Type B pancreatic cell (in vitro differentiated cells): ENCODE measurements at regions not wholly inside any gene's neighbourhood (a gene's known extent, or its start where the extent isn't known, plus 50 kb on each side); places are given as distances from the start of the nearest gene placed in this dataset.
"Not testable (repeated sequence)": the region's sequence is repeated elsewhere in the genome, so short reads cannot be mapped to it uniquely, and the experiment has no call there.

Source experiments
- DNase-seq: peaks from one replicate; pipeline ENCODE4 v3.0.0; 2021; ENCODE audit warnings: mixed read lengths; ENCODE audit not compliant: unreplicated experiment; ENCODE audit errors: extremely low spot score
- H3K27ac Mint-ChIP-seq: 2 replicates; pipeline ENCODE4 v1.8.0; 2021; ENCODE audit warnings: mild to moderate bottlenecking, mixed read lengths
- H3K27me3 Mint-ChIP-seq: 2 replicates; pipeline ENCODE4 v1.8.0; 2021; ENCODE audit warnings: mixed read lengths
- H3K36me3 Mint-ChIP-seq: 2 replicates; pipeline ENCODE4 v1.8.0; 2021; ENCODE audit warnings: mixed read lengths
- H3K4me1 Mint-ChIP-seq: one replicate; pipeline ENCODE4 v1.8.0; 2021; ENCODE audit warnings: mixed read lengths; ENCODE audit not compliant: unreplicated experiment
- H3K4me3 Mint-ChIP-seq: 2 replicates; pipeline ENCODE4 v1.8.0; 2021; ENCODE audit warnings: mild to moderate bottlenecking, mixed read lengths
- H3K9me3 Mint-ChIP-seq: 2 replicates; pipeline ENCODE4 v1.8.0; 2021; ENCODE audit warnings: mixed read lengths
- TF ChIP-seq, protein P1 (sequence below): fragments of 200-600 bp; sonication (generic); conservative IDR thresholded peaks from 2 replicates; pipeline ENCODE4 v1.5.0; 2021; ENCODE audit warnings: antibody characterized with exemption, mild to moderate bottlenecking

DNA sequence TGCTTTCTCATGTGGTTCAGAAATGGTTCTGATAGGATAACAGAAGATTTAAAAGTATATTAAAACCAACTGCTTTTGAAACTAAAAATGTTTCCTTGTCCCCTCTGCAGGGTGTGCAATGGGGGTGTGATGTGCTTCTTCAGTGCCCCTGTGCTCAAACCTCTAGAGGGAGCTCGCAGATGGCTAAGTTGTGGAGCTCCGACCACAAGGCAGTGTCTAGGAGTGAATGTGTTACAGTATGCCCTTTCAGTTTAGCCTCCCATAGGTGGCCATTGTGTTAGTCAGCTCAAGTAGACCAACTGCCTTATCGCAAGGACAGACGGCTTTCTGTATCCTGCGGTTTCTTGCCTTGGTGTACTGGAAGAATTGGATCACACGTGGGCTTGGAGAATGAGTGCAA is 130.5 kb downstream of the TENT5D start:
- no peak overlapping the region for H3K4me3 Mint-ChIP-seq
- TF ChIP-seq, protein P1, sequence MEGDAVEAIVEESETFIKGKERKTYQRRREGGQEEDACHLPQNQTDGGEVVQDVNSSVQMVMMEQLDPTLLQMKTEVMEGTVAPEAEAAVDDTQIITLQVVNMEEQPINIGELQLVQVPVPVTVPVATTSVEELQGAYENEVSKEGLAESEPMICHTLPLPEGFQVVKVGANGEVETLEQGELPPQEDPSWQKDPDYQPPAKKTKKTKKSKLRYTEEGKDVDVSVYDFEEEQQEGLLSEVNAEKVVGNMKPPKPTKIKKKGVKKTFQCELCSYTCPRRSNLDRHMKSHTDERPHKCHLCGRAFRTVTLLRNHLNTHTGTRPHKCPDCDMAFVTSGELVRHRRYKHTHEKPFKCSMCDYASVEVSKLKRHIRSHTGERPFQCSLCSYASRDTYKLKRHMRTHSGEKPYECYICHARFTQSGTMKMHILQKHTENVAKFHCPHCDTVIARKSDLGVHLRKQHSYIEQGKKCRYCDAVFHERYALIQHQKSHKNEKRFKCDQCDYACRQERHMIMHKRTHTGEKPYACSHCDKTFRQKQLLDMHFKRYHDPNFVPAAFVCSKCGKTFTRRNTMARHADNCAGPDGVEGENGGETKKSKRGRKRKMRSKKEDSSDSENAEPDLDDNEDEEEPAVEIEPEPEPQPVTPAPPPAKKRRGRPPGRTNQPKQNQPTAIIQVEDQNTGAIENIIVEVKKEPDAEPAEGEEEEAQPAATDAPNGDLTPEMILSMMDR, result no peak
- H3K9me3 Mint-ChIP-seq, result no peaks in the 10 kb centered on the region

DNA sequence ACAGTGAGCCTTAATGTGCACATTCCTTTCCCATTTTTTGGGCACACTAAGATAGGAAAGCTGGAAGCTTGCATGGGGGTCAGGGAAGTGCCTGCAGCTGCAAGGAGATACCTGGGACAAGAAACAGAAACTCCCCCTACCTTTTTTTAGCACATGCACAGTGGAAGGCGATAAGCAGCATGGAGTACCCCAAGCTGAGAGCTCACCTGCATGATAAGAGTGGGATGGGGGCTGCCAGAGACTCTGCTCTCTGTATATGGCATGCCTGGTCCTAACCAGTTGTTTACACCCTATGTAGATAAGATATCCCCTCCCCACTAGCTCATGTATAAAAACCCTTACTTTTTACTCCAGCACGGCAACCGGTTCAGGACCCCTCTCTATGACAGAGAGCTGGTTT is 135.9 kb downstream of the TENT5D start:
- no peak for DNase-seq
- no peaks in the 10 kb centered on the region for H3K4me1 Mint-ChIP-seq
- no peaks in the 10 kb centered on the region for H3K36me3 Mint-ChIP-seq
- H3K27ac Mint-ChIP-seq, result no peak overlapping the region
- no peaks in the 10 kb centered on the region for H3K27me3 Mint-ChIP-seq
- no peaks in the 10 kb centered on the region for H3K9me3 Mint-ChIP-seq
- TF ChIP-seq, protein P1, result no peak
- H3K4me3 Mint-ChIP-seq, result no peak overlapping the region

More for the DNA sequence above, 130.5 kb downstream of the TENT5D start:
- DNase-seq, result no peak
- no peaks in the 10 kb centered on the region for H3K4me1 Mint-ChIP-seq
- no peaks in the 10 kb centered on the region for H3K36me3 Mint-ChIP-seq
- H3K27me3 Mint-ChIP-seq, result no peaks in the 10 kb centered on the region
- no peak overlapping the region for H3K27ac Mint-ChIP-seq

DNA sequence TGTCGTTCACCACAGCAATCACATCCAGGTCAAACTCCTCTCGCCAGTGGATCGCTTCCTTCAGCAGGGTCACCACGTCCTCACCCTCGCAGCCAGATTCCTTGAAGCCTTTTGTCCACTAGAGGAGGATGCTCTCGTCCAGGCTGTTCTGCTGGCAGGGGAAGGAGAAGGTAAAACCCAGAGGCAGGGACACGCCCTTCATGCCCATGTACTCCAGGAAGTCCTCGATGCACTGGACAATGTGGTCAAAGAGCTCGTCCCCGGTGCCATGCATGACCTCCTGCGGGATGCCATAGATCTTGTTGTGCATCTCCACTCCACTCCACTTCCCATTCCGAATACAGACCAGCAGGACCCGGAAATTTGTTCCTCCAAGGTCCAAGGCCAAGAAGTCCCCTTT is 152.4 kb downstream of the TENT5D start:
- Mint-ChIP-seq H3K4me1 (no peaks in the 10 kb centered on the region), H3K27ac (no peak overlapping the region), H3K4me3 (no peak overlapping the region), H3K27me3 (no peaks in the 10 kb centered on the region), H3K9me3 (no peaks in the 10 kb centered on the region), H3K36me3 (no peaks in the 10 kb centered on the region)
- TF ChIP-seq, protein P1, result no peak
- DNase-seq, result no peak

DNA sequence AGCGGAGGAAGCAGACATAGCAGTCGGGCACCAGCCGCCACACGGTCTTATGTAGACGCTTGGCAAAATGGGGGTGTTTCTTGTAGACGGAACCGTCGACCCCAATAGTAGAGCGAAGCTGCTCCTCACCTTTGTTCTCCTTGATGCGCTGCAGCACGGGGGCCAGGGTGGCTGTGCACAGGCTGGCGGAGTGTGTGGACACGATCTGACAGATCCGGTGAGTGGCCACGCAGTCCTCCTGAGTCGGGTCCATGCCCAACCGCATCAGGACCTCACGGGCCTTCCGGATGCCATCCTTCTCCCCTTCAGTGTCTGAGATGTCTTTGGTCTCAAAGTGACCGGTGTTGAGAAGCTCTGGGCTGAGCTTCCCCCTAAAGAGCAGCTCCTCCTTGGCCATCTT is 153.0 kb downstream of the TENT5D start:
- H3K9me3 Mint-ChIP-seq, result no peaks in the 10 kb centered on the region

DNA sequence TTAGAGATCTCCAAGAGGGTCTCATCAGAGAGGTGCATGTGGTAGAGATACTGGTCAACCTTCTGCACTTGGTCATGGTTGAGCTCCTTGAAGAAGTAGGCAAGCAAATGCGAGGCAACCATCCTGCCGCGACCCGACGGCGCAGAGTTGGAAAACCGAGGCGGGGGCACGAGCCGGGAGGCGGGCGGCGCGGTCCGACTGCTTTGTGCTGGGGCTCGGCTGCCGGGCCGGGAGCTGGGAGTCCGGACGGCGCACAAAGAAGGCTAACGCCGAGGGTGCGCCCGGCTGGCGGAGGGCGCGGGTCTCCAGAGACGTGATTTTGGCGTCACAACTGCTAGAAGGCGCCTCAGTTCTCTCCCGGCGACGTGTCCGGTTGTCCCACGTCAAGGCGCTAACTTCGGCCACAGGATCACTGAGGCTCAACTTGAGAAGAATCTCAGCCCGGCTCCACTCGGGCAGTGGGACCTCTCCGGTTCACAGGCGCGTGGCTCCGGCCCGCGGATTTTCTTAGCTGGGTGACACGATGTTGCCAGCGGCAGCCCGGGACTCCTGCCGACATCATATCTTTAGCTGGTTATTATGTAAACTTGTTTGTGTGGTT is 154.3 kb downstream of the TENT5D start:
- not testable (repeated sequence) for H3K9me3 Mint-ChIP-seq, H3K27ac Mint-ChIP-seq, H3K4me3 Mint-ChIP-seq, H3K4me1 Mint-ChIP-seq, DNase-seq, H3K27me3 Mint-ChIP-seq, H3K36me3 Mint-ChIP-seq

More for the DNA sequence above, 153.0 kb downstream of the TENT5D start:
- H3K4me1 Mint-ChIP-seq, result no peaks in the 10 kb centered on the region
- H3K4me3 Mint-ChIP-seq, result no peak overlapping the region
- H3K27ac Mint-ChIP-seq, result no peak overlapping the region
- no peaks in the 10 kb centered on the region for H3K36me3 Mint-ChIP-seq
- H3K27me3 Mint-ChIP-seq, result no peaks in the 10 kb centered on the region
- TF ChIP-seq, protein P1, result no peak
- no peak for DNase-seq

DNA sequence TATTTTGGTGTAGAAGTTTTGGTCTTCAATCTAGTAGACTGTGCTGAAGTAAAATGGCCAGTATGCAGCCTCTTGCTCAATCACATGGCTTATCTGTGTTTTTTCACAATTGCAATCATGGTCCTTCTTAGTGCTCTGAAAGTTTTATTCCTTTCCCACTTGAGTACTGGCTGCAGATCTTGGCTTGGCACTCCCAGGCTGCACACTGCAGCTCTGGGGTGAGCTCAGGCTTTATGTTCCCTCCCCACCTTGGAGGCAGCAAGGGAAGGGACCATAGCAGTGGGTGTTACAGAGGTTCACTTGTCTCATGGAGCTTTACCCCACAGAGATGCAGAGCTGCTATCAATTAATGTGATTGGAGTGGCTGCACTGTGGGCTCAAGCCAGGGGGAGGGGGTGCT is 156.0 kb downstream of the TENT5D start:
- Mint-ChIP-seq H3K27me3 (no peaks in the 10 kb centered on the region), H3K36me3 (no peaks in the 10 kb centered on the region), H3K27ac (no peak overlapping the region), H3K4me3 (no peak overlapping the region), H3K4me1 (no peaks in the 10 kb centered on the region), H3K9me3 (no peaks in the 10 kb centered on the region)
- TF ChIP-seq, protein P1, result no peak
- no peak for DNase-seq
